ENCODE measurements at regions not wholly inside any gene's neighbourhood (a gene's known extent, or its start where the extent isn't known, plus 50 kb on each side); places are given as distances from the start of the nearest gene placed in this dataset. TPM values are rescaled to one million over a fixed set of nuclear protein-coding genes. Genes with fewer than 3 reads are reported as not detected.

DNA sequence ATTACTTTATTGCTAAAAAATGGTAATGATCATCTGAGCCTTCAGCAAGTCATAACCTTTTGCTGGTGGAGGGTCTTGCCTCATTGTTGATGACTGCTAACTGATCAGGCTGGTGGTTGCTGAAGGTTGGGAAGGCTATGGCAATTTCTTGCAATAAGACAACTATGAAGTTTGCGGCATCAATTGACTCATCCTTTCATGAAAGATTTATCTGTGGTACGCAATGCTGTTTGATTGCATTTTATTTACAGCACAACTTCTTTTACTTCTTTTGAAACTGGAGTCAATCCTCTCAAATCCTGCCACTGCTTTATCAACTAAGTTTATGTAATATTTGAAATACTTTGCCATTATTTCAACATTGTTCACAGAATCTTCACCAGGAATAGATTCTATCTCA lies 58.3 kb upstream of the ACO1 start:
- Histone ChIP-seq H3K27ac (ENCODE audit: low read depth, low read length) (no peak overlapping the region), H3K4me3 (ENCODE audit: low read length in 3 of 3) (no peak overlapping the region), H3K9me3 (ENCODE audit: control insufficient read depth in 3 of 3, low read length in 3 of 3) (peaks cover 0 to 3% (median 0%) of the 10 kb centered on the region in 3 donors), H3K9ac (ENCODE audit: low read depth in 1 of 3, low read length in 3 of 3) (no peak overlapping the region), H3K4me1 (ENCODE audit: control insufficient read depth in 3 of 3, insufficient read depth in 3 of 3, low read length in 3 of 3) (no peaks in the 10 kb centered on the region), H3K27me3 (ENCODE audit: control insufficient read depth in 3 of 3, insufficient read depth in 3 of 3, low read length in 3 of 3) (no peaks in the 10 kb centered on the region), H3K36me3 (ENCODE audit: control insufficient read depth in 3 of 3, insufficient read depth in 3 of 3, low read length in 3 of 3) (no peaks in the 10 kb centered on the region)

DNA sequence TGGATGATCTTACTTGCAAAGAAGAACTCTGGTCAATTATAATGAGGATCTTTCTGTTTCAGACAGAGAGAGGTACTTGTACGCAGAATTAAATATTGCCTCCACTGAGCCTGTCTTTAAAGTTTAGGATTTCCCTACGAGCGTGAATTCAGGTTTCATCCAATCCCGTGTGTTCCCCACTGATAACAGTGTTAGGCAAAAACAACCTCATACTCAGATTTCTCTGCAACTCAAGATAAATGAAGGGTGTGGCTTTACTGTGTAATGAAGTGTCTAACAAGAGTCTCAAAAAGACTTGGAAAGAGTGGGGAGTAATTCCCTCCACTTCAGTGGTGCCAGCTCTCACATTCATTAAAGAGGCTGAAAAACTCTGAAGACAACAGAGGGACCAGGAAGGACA lies 53.2 kb upstream of the ACO1 start:
- H3K4me1 ChIP-seq (ENCODE audit: control insufficient read depth in 3 of 3, insufficient read depth in 3 of 3, low read length in 3 of 3), result no peaks in the 10 kb centered on the region

GRCh38 chr9:32334112-32334511 lies 50.3 kb upstream of the ACO1 start:
- Histone ChIP-seq H3K27ac (ENCODE audit: low read depth, low read length) (no peak overlapping the region), H3K36me3 (ENCODE audit: control insufficient read depth in 3 of 3, insufficient read depth in 3 of 3, low read length in 3 of 3) (no peaks in the 10 kb centered on the region), H3K27me3 (ENCODE audit: control insufficient read depth in 3 of 3, insufficient read depth in 3 of 3, low read length in 3 of 3) (no peaks in the 10 kb centered on the region), H3K9ac (ENCODE audit: low read depth in 1 of 3, low read length in 3 of 3) (no peak overlapping the region), H3K4me1 (ENCODE audit: control insufficient read depth in 3 of 3, insufficient read depth in 3 of 3, low read length in 3 of 3) (no peaks in the 10 kb centered on the region), H3K9me3 (ENCODE audit: control insufficient read depth in 3 of 3, low read length in 3 of 3) (no peaks in the 10 kb centered on the region), H3K4me3 (ENCODE audit: low read length in 3 of 3) (no peak overlapping the region)

More for the DNA sequence above, 53.2 kb upstream of the ACO1 start:
- H3K27ac ChIP-seq (ENCODE audit: low read depth, low read length), result no peak overlapping the region
- no peaks in the 10 kb centered on the region for H3K36me3 ChIP-seq (ENCODE audit: control insufficient read depth in 3 of 3, insufficient read depth in 3 of 3, low read length in 3 of 3)
- H3K9ac ChIP-seq (ENCODE audit: low read depth in 1 of 3, low read length in 3 of 3), result no peak overlapping the region
- H3K4me3 ChIP-seq (ENCODE audit: low read length in 3 of 3), result no peak overlapping the region
- H3K9me3 ChIP-seq (ENCODE audit: control insufficient read depth in 3 of 3, low read length in 3 of 3), result peaks cover 0 to 3% (median 0%) of the 10 kb centered on the region in 3 donors
- H3K27me3 ChIP-seq (ENCODE audit: control insufficient read depth in 3 of 3, insufficient read depth in 3 of 3, low read length in 3 of 3), result no peaks in the 10 kb centered on the region

Small RNAs in the stretch of these regions (small RNA-seq; reads per million reads assigned to genes)
- gene MIR873 (5.9 reads per million, percentile 90 among the genes with 10 or more reads in this experiment), gene MIR876 (0.35 reads per million, percentile 42 among the genes with 10 or more reads in this experiment), gene RNA5SP281 (not detected)

All from skeletal muscle tissue (tissue), 4 donors.